GM18858 (cell line): ENCODE measurements at regions not wholly inside any gene's neighbourhood (a gene's known extent, or its start where the extent isn't known, plus 50 kb on each side); places are given as distances from the start of the nearest gene placed in this dataset.

Experiments used
- ATAC-seq: cut with Tn5 transposase; IDR thresholded peaks from one replicate; pipeline ENCODE4 v1.9.1; 2021; ENCODE audit not compliant: unreplicated experiment

DNA sequence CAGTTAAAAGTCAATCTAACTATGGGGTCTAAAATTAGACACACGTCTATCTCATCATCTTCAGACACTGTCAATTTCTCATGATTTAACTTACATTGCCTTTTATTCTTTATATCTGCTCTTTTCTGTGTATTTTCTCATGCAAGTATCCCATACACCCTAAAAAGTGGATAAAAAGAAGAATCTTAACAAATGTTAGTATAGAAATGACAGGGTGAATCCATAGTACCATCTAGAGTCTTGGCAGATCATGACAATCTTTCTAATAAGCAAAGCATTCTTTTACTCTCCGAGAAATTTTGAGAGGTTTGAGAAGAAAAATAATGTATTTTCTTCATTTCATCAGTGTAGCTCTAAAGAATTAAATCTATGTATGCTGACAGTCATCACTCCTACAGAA lies 382.7 kb downstream of the C6orf118 start:
- ATAC-seq: no peak

DNA sequence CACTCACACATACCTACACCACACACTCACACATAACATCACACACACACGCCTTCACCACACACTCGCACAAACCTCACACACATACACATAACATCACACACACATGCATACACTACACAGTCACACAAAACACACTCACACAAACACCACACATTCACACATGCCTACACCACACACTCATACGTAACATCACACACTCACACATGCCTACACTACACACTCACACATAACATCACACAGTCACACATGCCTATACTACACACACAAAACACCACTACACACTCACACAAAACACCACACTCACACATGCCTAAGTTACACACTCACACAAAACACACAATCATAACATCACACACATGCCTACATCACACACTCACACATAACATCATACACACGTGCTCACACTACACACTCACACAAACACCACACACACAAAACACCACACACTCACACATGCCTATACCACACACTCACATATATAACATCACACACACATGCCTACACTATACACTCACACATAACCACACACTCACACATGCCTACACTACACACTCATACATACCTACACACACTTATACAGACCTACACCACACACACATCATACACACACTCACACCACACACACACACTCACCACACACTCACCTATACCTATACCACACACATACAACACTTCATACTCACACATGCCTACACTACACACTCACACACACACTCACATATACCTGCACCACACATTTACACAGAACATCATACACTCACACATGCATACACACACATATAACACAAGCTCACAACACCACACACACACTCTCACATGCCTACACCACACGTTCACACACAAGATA lies 383.5 kb downstream of the C6orf118 start:
- ATAC-seq: no peak

DNA sequence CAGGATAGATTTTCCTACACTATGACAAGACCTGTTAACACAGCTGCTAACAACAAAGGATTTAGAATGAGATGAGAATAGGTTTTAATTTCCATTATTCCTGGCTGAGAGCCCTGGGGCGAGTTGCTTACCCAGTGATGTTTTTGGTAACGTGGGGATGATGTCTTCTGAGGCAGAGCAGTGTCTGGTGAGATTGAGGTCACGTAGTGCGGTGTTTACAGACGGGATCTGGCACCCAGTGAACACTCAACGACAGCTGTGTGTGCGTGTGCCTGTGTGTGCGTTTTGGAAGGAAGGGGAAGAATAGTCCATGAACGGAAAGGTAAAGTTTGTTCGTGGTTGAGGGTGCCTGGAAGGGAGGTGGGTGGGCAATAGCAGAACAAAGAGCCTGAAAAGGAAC lies 384.7 kb downstream of the C6orf118 start:
- no peak for ATAC-seq

DNA sequence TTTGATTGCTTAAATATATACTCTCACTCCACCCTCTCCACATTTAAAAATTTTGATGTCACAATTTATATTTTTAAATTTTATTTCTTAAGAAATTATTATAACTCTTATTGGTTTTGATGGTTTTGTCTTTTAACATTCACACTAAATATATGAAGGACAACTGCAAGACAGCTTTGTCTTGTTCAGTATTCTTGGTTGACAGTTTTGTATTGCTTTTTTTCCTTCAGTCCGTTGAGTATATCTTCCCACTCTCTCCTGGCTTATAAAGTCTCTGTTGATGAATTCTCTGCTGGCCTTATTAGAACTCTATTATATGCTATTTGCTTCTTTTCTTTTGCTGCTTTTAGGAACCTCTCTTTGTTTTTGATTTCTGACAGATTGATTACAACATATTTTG lies 392.2 kb downstream of the C6orf118 start:
- ATAC-seq: no peak

DNA sequence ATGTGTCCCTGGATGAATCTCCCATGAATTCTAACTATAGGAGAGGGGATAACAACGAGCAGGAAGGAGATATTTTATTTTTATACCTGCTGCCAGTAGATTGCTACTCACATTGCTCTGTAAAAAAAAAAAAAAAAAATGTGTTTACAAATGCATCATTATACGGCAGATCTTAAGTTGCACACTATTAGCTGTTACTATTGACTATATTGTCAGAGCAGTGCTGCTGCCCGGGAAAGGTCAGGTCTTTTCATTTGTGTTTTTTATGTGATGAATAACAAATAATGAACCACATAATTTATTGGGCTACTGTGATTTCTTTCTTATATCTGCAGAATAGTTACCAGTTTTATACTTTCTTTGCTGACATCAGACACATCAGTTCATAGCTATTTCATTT lies 393.3 kb downstream of the C6orf118 start:
- ATAC-seq: no peak

DNA sequence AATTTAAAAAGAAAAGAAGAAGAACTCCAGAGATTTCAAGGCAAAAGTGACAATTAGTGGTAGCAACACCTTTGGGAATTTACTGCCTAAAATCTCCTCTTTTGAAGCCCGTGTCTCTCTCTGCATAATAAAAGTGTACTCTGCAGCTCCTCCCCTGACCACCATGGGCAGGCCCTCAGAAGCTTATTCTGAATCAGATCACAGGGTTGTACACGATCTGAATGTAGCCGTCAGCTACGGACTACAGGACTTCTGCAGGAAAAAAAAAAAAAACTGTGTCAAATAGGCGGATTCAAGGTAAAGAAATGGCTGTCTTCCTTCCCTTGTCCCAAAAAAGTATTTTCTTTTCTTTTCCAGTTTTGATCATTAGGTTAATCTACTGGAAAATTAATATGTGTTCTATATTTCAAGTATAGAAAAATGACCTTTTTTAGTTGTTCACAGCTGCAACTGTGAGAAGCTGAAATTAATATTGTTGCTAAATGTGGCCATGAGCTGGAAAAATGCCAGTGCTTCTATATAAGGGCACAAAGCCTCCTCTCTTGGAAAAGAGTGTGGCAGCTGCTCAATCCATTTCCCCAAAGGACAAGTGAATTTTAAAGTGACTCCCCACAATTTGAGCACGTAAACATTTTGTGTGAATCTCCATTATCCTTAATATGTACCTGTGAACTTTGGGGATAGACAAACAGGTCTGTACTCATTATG lies 397.4 kb downstream of the C6orf118 start:
- no peak for ATAC-seq

DNA sequence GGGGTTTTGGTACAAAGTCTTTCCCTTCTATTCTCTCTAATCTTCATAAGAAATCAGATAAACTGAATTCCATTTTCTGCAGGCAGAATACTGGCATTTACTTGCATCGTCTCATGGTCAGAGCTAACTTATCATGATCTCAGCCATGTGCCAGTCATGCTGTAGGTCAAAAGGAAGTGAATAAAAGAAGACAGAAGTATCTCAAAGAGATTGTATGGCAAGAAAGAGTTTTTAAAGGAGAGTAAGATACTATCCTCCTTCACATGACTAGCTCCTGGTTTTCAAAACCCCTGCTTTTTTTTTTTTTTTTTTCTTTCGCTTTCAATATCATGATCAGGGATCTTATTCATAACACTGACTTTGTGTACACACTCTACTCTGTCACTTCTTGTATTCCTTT lies 398.3 kb downstream of the C6orf118 start:
- no peak for ATAC-seq

DNA sequence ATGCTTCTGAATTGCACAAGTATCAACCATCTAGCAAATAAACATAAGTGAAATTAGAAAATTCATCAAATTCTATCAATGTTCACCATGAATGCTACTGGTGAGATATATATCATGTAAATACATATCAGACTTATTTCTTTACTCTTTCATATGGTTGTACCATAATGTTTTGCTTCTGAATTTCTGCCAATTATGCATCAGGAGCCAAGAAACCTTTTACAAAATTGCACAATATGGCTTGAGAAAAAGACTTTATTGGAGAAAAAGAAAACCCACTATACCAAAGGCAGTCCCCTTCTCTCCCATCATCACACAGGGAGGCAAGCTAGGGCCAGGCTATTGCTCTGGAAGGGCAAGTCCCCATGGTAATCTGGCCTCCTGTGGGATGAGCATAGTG lies 402.6 kb downstream of the C6orf118 start:
- ATAC-seq: no peak

DNA sequence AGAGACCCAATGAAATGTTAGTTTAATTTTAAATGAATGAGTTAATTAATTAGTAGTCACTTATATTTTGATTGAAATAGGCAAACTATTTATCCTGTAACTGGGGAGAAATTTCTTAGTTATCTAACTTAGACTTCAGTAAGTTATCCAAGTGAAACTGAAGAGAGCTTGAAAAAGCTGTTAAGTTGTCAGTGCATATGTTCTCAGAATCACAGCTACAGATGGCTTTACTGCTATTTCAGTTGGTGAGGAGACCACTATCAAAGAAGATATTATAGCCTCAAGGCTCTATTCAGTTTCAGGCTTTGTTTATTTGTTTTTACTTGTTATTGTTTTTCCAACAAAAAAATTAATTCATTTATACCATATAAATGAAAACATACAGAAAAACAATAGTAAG lies 404.1 kb downstream of the C6orf118 start:
- no peak for ATAC-seq

DNA sequence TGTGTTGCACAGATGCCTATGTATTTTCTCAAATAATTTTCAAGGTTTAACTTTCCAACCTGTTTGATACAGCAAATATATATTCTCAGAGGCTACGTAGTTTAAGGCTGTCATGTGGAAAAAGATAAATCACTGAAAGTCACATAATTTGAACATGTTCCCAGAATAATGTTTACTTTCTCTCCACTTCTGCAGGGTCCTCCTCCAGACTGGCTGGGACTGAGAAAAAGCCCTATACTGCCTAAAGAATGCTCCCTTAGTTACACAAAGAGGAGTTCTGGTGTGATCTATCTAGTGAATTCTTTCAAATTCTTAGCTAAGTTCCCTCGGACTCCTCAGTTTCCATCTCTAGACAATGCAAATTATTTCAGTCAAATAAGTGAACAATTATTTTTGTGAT lies 411.0 kb downstream of the C6orf118 start:
- ATAC-seq: no peak

DNA sequence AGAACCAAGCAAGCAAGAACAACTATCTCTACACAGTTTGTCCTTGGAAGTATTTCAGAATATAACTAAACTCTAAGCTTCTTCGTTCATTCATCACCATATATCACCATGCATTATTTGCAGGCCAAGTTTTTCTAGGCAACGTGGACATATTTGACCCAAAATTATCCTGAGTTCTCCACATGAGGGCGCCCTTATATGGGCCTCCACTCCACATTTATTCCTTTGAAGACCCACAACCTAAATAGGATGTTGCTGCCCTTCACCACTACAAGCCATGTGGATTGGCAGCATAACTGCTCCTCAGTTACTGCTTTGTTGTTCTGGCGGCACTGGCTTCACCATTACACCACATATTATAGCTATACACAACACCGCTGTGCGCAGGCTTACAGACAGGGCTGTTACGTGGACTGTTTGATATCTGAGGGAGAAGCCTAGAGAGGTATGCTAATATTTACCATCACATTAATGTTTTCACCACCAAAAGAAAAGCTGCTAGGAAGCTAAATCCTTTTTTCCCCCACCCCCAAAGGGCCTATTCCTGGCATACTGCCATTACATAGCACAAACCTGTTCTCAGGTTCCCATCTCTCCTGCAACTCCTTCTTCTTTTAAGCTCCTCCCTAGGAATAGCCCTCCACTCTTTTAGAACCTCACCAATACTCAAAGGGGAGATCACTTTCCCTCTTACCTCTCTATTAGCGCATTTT lies 411.7 kb downstream of the C6orf118 start:
- no peak for ATAC-seq

DNA sequence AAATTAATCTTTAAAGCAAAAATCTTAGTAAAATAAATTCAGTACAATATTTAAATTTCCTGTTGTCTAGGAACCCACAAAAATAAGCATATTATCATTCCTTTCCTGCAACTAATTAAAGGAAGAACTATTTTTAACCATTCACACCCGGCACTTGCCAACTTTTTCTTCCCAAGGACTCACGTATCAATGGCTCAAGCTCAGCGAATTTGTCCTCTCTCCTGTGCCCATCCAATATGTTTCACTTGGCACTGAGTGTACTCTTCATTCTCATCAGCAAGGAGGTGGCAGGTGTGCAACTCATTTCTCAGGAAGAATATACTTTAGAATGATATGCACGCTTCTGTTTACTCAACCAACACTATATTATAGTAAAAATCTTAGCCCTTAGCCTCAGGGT lies 419.4 kb downstream of the C6orf118 start:
- ATAC-seq: no peak

DNA sequence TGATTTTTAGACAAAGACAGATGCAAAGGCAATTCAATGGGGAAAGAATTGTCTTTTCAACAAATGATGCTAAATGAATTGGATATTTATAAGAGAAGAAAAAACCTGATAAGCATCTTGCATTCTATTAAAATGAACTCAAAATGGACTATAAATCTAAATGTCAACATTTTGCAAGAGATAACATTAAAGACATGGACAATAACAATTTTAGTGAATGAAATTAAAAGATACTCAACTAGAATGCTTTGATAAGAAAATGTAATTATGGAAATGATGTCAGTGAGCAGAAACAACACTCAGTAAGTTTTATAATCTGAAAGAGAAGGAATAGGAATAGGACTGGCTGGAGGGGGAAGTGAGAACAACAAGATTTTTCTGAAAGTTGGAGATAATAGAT lies 421.7 kb downstream of the C6orf118 start:
- ATAC-seq: no peak

DNA sequence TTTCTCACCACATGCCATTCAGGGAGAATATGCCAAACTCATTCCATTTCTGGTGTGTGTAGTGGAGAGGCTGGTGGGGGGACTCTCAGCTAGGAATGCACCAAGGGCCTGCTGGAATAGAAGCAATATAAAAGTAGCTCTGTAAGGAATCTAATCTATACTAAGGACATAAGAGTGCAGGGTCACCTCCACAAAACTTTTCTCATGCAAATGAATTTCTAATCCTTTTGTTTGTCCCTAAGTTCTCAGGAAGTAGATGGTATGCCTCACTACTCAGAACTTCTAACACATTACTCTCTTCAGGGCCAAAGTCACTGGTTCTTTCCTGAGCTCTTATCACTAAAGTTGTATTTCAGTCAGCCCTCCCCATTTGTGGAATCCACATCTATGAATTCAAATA lies 427.2 kb downstream of the C6orf118 start:
- ATAC-seq: no peak

DNA sequence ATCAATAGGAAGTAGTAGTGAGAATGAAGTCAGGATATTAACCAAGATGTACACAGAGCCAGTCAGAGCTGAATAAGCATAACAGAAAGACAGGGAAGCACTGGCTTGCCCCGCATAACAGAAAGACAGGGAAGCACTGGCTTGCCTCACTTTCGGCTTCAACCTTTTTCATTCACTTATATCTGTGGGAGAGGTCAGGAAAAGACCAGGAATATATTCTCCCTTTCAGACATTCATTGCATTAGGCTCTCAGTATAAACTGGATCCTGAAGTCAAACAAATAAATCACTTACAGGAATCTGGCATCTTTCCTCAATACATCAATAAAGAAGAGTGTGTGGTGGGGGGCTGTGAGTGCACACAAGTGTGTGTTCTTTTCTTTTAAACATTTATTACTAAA lies 437.6 kb downstream of the C6orf118 start:
- ATAC-seq: no peak

DNA sequence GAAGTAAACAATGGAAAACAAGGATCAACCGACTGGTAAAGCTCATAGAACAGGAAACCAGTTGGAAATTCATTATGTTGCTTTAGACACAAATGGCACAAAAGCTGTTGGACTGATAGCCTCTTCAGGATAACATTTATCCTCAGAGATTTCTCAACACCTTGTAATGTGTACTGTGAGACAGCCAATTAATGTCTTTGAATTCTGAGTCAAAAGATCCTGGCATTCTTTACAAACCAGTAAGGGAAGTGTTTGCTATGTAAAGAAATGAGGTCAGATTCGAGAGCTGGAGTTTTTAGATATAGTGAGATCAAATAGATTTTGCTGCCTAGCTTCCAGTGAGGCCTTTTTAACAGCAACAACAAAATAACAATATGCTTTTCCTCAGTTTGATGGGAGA lies 439.2 kb downstream of the C6orf118 start:
- no peak for ATAC-seq

DNA sequence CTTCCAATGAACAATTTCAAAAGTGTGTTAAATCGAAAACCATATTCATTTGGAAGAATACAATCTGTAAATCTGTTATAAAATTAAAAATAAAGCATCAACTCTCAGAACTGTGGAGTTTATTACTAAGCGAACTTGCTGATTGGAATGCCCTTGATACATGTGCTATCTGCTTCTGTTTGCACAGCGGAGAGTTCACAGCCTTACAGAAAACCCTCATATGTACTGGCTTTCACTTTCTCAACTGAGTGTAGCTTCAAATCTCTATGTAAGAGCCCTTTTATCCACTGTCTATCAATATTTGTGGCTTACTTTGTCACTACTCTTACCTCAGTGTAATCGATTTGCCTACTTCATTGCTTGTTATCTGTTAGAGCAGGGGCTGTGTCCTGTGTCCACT lies 447.4 kb downstream of the C6orf118 start:
- no peak for ATAC-seq

DNA sequence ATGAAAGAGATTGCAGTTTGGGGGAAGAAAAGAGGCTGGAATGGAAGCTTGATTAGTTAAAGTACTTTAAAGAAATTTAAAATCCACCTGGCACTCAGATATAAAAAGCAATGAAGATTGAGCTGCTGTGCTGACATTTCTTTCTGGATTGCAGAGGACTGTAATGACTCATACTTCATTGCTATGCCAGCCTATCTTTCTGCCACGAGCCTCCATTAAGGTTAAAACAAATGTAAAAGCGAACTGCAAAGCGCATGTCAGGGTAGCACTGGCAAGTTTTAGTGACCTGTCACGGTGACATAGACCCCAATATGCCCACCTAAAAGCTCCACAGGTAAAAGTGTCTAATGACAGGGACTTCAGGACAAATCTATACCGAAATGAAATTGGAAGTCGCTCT lies 449.6 kb downstream of the C6orf118 start:
- ATAC-seq: no peak

DNA sequence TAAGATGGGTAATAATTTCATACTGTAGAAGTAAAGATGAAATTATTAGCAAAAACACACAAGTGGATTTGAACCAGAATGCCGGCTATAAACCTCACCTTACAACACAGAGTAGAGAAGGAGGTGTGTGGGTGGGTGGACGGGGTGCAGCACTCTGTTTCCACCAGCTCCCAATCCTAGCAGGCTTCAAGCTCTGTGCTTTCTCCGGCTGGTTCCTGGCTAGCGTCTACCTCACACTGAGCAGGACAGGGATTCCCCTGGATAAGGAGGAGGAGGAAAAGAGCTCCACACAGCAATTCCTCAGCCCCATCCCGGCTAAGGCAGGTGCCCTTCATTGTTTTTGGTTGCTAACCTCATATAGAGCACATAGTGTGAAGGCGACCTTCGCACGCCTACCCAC lies 453.3 kb downstream of the C6orf118 start:
- no peak for ATAC-seq

DNA sequence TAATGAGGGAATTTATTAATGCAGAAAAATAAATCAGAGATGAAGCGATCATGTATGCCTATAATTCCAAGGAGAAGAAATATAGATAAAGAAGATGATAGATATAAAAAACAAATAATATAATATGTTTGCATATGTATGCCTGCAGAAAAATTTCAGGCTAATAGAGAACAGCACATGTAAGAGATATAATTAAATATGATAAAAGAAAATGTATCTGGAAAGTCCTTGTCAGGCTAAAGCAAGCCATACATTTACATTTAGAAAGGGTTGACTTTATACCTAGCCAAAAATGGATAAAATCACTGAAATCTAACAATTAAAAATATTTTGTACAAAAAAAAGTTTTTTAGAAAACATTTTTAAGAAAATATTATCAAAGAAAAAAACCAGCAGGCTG lies 454.1 kb downstream of the C6orf118 start:
- ATAC-seq: no peak

DNA sequence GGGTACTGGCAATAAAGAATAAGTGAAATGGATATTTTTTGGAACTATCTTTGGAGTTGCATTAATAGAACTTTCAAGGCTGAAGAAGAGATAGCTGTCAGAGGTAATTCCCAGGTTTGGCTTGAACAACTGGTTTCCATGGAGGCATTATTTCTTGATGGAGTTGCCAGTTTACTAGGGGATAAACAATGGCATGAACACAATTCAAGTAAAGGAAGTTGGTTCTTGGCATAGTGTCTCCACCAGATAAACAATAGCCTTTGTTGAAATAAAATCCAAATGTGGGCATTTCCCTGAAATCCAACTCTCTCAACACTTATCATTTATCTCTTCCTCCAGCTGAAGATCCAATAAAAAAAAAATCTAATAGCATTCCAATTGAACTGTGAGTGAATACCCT lies 454.9 kb downstream of the C6orf118 start:
- ATAC-seq: no peak

DNA sequence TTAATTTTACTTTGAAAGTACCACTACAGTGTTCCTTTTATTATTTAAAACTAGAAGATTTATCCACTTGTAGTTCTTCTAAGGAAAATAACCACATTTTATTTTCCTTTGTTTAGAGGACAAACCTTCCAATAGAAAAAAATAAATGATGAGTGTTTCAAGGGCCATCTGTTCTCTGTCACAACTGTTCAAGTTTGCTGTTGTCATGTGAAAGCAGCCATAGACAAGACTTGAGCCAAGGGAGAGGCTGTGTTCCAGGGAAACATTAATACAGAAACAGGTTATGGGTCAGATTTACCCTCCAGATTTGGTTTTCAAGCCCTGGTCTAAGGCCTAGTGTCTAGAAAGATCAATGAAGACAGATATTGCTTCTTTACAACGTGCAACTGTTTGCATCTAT lies 463.6 kb downstream of the C6orf118 start:
- ATAC-seq: no peak
